Upper lobe of right lung (tissue), 1 donor: ENCODE measurements at regions not wholly inside any gene's neighbourhood (a gene's known extent, or its start where the extent isn't known, plus 50 kb on each side); places are given as distances from the start of the nearest gene placed in this dataset.
A peak's percentile ranks its signal among the peaks of the same experiment; 100 is the strongest.
"Not testable (repeated sequence)": the region's sequence is repeated elsewhere in the genome, so short reads cannot be mapped to it uniquely, and the experiment has no call there.

Experiments used
- ATAC-seq: fragments of 200-7000 bp; cut with Tn5 transposase; one replicate; pipeline ENCODE4 v1.9.1; 2020; ENCODE audit warnings: mild to moderate bottlenecking, moderate library complexity
- DNase-seq: peaks from one replicate; pipeline ENCODE4 v3.0.0-alpha.2; 2020
- H3K27ac ChIP-seq: fragments of 200-600 bp; one replicate; pipeline ENCODE4 v1.8.0; 2022
- H3K27me3 ChIP-seq: fragments of 200-600 bp; one replicate; pipeline ENCODE4 v1.8.0; 2022; ENCODE audit warnings: mild to moderate bottlenecking
- H3K36me3 ChIP-seq: fragments of 200-600 bp; one replicate; pipeline ENCODE4 v1.8.0; 2022
- H3K4me1 ChIP-seq: fragments of 200-600 bp; one replicate; pipeline ENCODE4 v1.8.0; 2022
- H3K4me3 ChIP-seq: fragments of 200-600 bp; one replicate; pipeline ENCODE4 v1.8.0; 2022; ENCODE audit warnings: mild to moderate bottlenecking
- H3K9me3 ChIP-seq: fragments of 200-600 bp; one replicate; pipeline ENCODE4 v1.8.0; 2022
- CTCF ChIP-seq: fragments of 200-600 bp; IDR thresholded peaks from one replicate; pipeline ENCODE4 v1.8.0; 2022; ENCODE audit warnings: antibody characterized with exemption
- intact Hi-C: fragments of 100-400 bp; cut with DNase I; formaldehyde crosslinking; loops from one replicate; pipeline ENCODE4 v1.11.0; 2022
- donor health status: DM: no; HTN: yes; CAD: no; lungs with severe emphysema.

DNA sequence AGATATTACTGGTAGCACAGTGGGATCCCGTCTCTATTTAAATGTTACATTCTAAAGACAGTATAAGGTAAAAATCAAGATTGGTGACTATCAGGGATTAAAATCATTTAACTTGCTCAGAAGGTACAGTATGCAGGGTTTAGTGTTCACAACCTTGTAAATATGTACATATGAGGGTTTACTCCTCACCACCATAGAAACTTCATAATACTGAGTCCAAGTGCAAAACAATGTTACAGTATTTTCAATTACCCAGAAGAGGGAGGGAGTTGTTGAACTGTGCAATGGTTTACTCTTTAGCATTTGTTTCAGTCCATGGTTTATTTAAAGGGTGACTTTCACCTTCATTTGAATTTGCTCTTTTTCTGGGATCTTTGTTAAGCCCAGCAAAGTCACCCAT, 165.1 kb downstream of the ZNF621 start:
- Histone ChIP-seq H3K9me3 (no peaks in the 10 kb centered on the region), H3K4me1 (peaks cover 26% of the 10 kb centered on the region), H3K36me3 (no peaks in the 10 kb centered on the region), H3K27ac (no peak overlapping the region), H3K4me3 (no peak overlapping the region), H3K27me3 (no peaks in the 10 kb centered on the region)
- ATAC-seq: no peak
- DNase-seq: no peak
- TF ChIP-seq CTCF: no peak
- intact Hi-C loops: no loop called here

GRCh38 chr3:40690749-40691451, 166.1 kb downstream of the ZNF621 start:
- H3K4me3 ChIP-seq: no peak overlapping the region
- peak; percentile 75 for DNase-seq
- peak; percentile 92 for ATAC-seq
- no peaks in the 10 kb centered on the region for H3K9me3 ChIP-seq
- H3K4me1 ChIP-seq: peaks cover 36% of the 10 kb centered on the region
- H3K27ac ChIP-seq: peak overlapping the region; percentile 34
- no peaks in the 10 kb centered on the region for H3K27me3 ChIP-seq
- intact Hi-C loops: no loop called here
- no peak for TF ChIP-seq CTCF
- no peaks in the 10 kb centered on the region for H3K36me3 ChIP-seq

- H3K9me3 ChIP-seq: no peaks in the 10 kb centered on the region
- intact Hi-C loops: no loop called here
- H3K27me3 ChIP-seq: no peaks in the 10 kb centered on the region
- H3K27ac ChIP-seq: peak overlapping the region; percentile 34
- TF ChIP-seq CTCF: no peak
- no peak for DNase-seq
- peaks cover 36% of the 10 kb centered on the region for H3K4me1 ChIP-seq
- peak; percentile 44 for ATAC-seq
- no peaks in the 10 kb centered on the region for H3K36me3 ChIP-seq
- no peak overlapping the region for H3K4me3 ChIP-seq
Observed at GRCh38 chr3:40691452-40691861, 166.7 kb downstream of the ZNF621 start.

DNA sequence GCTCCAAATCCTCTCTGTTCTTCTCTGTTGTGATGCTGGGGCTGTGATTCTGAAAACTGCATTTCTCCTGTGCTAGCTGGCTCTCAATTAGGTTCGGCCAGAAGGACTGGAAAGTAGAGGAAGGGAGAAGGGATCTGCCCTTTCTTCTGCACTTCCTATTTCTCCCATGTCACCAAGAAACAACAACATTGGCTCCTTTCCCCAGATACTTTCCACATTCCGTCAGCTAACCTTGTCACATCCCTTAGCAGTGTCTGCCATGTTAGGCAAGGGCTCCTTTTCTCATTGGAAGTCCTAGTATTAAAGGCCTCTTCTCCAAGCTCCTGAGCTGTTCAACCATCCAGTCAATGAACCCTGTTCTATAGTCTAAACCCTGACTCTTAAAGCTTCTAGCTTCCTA, 171.1 kb downstream of the ZNF621 start:
- H3K4me1 ChIP-seq: peaks cover 28% of the 10 kb centered on the region
- TF ChIP-seq CTCF: no peak
- ATAC-seq: no peak
- no peak overlapping the region for H3K4me3 ChIP-seq
- intact Hi-C loops: no loop called here
- no peak overlapping the region for H3K27ac ChIP-seq
- H3K36me3 ChIP-seq: no peaks in the 10 kb centered on the region
- no peaks in the 10 kb centered on the region for H3K9me3 ChIP-seq
- H3K27me3 ChIP-seq: no peaks in the 10 kb centered on the region
- no peak for DNase-seq

- DNase-seq, H3K27me3 ChIP-seq, H3K36me3 ChIP-seq, H3K4me3 ChIP-seq, H3K27ac ChIP-seq, H3K9me3 ChIP-seq, intact Hi-C loops, ATAC-seq: not testable (repeated sequence)
- H3K4me1 ChIP-seq: peaks cover 16% of the 10 kb centered on the region
Observed at GRCh38 chr3:40698611-40699010, 173.9 kb downstream of the ZNF621 start.

DNA sequence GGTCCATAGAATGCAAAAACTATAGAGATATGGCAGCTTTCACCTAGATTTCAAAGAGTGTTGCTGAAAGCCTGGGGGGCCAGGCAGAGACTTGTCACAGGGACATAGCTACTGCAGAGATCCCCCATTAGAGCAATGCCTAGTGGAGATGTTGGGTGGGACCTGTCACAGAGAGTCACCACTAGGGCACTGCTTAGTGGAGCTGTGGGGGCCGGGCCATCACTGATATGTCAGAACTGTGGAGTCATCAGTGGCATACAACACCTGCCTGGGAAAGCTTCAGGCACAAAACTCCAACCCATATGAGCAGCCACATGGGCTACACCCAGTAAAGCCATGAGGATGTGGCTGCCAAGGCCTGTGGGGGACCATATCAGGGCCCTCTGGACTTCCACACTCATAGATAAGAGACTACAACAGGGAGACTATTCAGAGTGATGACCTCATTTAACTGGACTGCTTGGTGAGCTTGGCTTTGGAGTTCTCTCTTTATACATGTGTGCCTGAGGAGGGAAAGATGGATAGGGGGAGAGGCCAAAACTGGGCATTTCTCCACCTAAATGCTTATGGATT, 176.3 kb downstream of the ZNF621 start:
- no peak for TF ChIP-seq CTCF
- H3K27me3 ChIP-seq: no peaks in the 10 kb centered on the region
- ATAC-seq (no peak), DNase-seq (no peak)
- H3K27ac ChIP-seq: no peak overlapping the region
- H3K4me1 ChIP-seq: no peaks in the 10 kb centered on the region
- no peak overlapping the region for H3K4me3 ChIP-seq
- no peaks in the 10 kb centered on the region for H3K36me3 ChIP-seq
- intact Hi-C loops: no loop called here
- no peaks in the 10 kb centered on the region for H3K9me3 ChIP-seq
